B cell (primary cell): ENCODE measurements at regions not wholly inside any gene's neighbourhood (a gene's known extent, or its start where the extent isn't known, plus 50 kb on each side); places are given as distances from the start of the nearest gene placed in this dataset.

Source experiments
- ATAC-seq: fragments of 200-7000 bp; cut with Tn5 transposase; one replicate; pipeline ENCODE4 v1.10.0; 2021; ENCODE audit warnings: low read depth, mild to moderate bottlenecking, moderate number of reproducible peaks, moderate library complexity
- CTCF ChIA-PET: fragments of 350-600 bp; sonication (Branson Sonifier 250); formaldehyde crosslinking; loops from one replicate; lab custom pipeline; 2021; ENCODE audit warnings: antibody characterized with exemption, inconsistent platforms; lab: Charles Lee
- POLR2A ChIA-PET: fragments of 350-600 bp; sonication (Branson Sonifier 250); formaldehyde crosslinking; loops from one replicate; lab custom pipeline; 2021; ENCODE audit warnings: antibody characterized with exemption; lab: Charles Lee
- DNase-seq: peaks from one replicate; pipeline ENCODE4 v3.0.0; 2013
- H2AFZ ChIP-seq: 2 replicates; pipeline ENCODE4 v1.6.1; 2012; ENCODE audit warnings: mild to moderate bottlenecking, low read depth, low read length; ENCODE audit not compliant: insufficient read depth, poor library complexity, severe bottlenecking
- H3K27ac ChIP-seq, 2 donors: 1 replicate in 1 of 2; 2 replicates in 1 of 2; pipeline ENCODE4 v1.5.1; 2012 to 2013; ENCODE audit warnings: low read length in 2 of 2, mild to moderate bottlenecking in 2 of 2, moderate library complexity in 1 of 2
- H3K27me3 ChIP-seq, 4 experiments: fragments of 200-600 bp in 1 of 4; sonication (generic) in 1 of 4; replicated peaks in 1 of 4; 1 replicate in 2 of 4; 2 replicates in 2 of 4; pipeline versions ENCODE4 v1.6.1 to v1.7.0; 2013 to 2016; ENCODE audit warnings: low read length in 3 of 4, mild to moderate bottlenecking in 2 of 4, mixed read lengths in 1 of 4, moderate library complexity in 1 of 4; ENCODE audit not compliant: insufficient read depth in 4 of 4, control insufficient read depth in 3 of 4; ENCODE audit errors: control extremely low read depth in 1 of 4
- H3K36me3 ChIP-seq, 2 experiments: replicated peaks in 1 of 2; 1 replicate in 1 of 2; 2 replicates in 1 of 2; pipeline versions ENCODE4 v1.6.1 to v1.7.1; 2013; ENCODE audit warnings: low read length in 1 of 2; ENCODE audit not compliant: insufficient read depth in 2 of 2, control insufficient read depth in 1 of 2; ENCODE audit errors: control extremely low read depth in 1 of 2, extremely low read depth in 1 of 2
- H3K4me1 ChIP-seq, 2 donors: fragments of 200-600 bp in 1 of 2; sonication (generic) in 1 of 2; 1 replicate in 1 of 2; 2 replicates in 1 of 2; pipeline versions ENCODE4 v1.5.1 to v1.6.1; 2013 to 2017; ENCODE audit warnings: low read length in 2 of 2; ENCODE audit not compliant: control insufficient read depth in 2 of 2, insufficient read depth in 2 of 2
- H3K4me2 ChIP-seq: replicated peaks from 2 replicates; pipeline ENCODE3; 2012; ENCODE audit warnings: mild to moderate bottlenecking, low read depth, low read length; ENCODE audit not compliant: poor library complexity, severe bottlenecking
- H3K4me3 ChIP-seq, 5 experiments: fragments of 200-600 bp in 1 of 5; sonication (generic) in 1 of 5; 1 replicate in 3 of 5; 2 replicates in 2 of 5; pipeline versions ENCODE4 v1.5.1 to v1.7.0; 2011 to 2016; ENCODE audit warnings: low read length in 4 of 5, mild to moderate bottlenecking in 4 of 5, low read depth in 2 of 5, control low read depth in 1 of 5, moderate library complexity in 1 of 5; ENCODE audit not compliant: insufficient read depth in 1 of 5; ENCODE audit errors: control extremely low read depth in 1 of 5, extremely low read depth in 1 of 5
- H3K79me2 ChIP-seq: fragments of 200-600 bp; sonication (generic); one replicate; pipeline ENCODE4 v1.6.0; 2016; ENCODE audit warnings: low read length; ENCODE audit not compliant: control insufficient read depth, insufficient read depth
- H3K9ac ChIP-seq: fragments of 200-600 bp; sonication (generic); 2 replicates; pipeline ENCODE4 v1.6.1; 2017; ENCODE audit warnings: mild to moderate bottlenecking, low read length, moderate library complexity
- H3K9me3 ChIP-seq, 3 donors: one replicate each; pipeline versions ENCODE4 v1.6.1 to v1.7.1; 2013; ENCODE audit warnings: low read length in 2 of 3; ENCODE audit not compliant: control insufficient read depth in 2 of 3, insufficient read depth in 1 of 3; ENCODE audit errors: control extremely low read depth in 1 of 3
- H4K20me1 ChIP-seq: 2 replicates; pipeline ENCODE4 v1.6.0; 2012; ENCODE audit warnings: mild to moderate bottlenecking, low read length; ENCODE audit not compliant: insufficient read depth, control insufficient read depth, poor library complexity, severe bottlenecking
- H3K27ac Mint-ChIP-seq: one replicate; pipeline ENCODE4 v1.8.0; 2021; ENCODE audit warnings: mixed read lengths
- H3K27me3 Mint-ChIP-seq: one replicate; pipeline ENCODE4 v1.8.0; 2021; ENCODE audit warnings: mixed read lengths
- H3K4me1 Mint-ChIP-seq: one replicate; pipeline ENCODE4 v1.8.0; 2021; ENCODE audit warnings: mixed read lengths
- H3K4me3 Mint-ChIP-seq: one replicate; pipeline ENCODE4 v1.8.0; 2021; ENCODE audit warnings: mixed read lengths
- H3K9me3 Mint-ChIP-seq: one replicate; pipeline ENCODE4 v1.8.0; 2022; ENCODE audit warnings: mixed read lengths; ENCODE audit not compliant: insufficient read depth
- EZH2 ChIP-seq: IDR thresholded peaks from 2 replicates; pipeline ENCODE4 v1.6.1; 2012; ENCODE audit warnings: borderline replicate concordance, low read depth, mild to moderate bottlenecking, moderate library complexity, low read length; ENCODE audit not compliant: insufficient read depth, poor library complexity, severe bottlenecking
- WGBS: methylation state at CpG from one replicate; pipeline ENCODE4 v1.1.5; 2013; ENCODE audit warnings: missing lambda C conversion rate; ENCODE audit not compliant: insufficient coverage; 5-methylcytosine and 5-hydroxymethylcytosine counted together
- intact Hi-C: fragments of 100-400 bp; cut with micrococcal nuclease; formaldehyde crosslinking; loops from one replicate; pipeline ENCODE4 v1.10.0; 2022
- TF ChIP-seq, protein P1 (sequence below): fragments of 200-600 bp; IDR thresholded peaks from one replicate; pipeline ENCODE4 v1.8.0; 2022; ENCODE audit warnings: antibody characterized with exemption, mild to moderate bottlenecking

DNA sequence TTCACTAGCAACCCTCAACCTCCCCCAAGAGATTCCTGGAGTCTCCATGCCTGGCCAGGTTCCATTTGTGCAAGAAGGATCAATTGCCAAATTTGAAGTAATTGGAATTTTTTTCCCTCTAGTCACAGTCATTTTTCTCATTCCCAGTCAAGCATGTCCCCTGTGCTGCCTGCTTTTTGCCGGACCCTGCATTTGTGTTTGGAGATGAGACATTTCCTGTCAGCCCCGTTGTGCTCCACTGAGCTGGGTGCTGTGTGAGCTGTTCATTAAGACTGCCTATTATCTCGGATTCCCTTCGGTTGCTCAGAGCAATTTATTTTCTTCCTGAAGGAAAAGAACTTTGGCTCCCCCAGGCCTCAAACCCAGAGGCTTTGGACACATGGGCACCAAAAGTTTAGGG, 201.0 kb upstream of the NLRP1 start:
- Histone ChIP-seq H3K4me1 (no peaks in the 10 kb centered on the region), H3K27me3 (peaks cover 0 to 5% (median 2%) of the 10 kb centered on the region in 4 experiments), H3K4me2 (no peak overlapping the region), H3K9ac (no peak overlapping the region), H3K36me3 (no peaks in the 10 kb centered on the region), H4K20me1 (no peaks in the 10 kb centered on the region), H3K4me3 (no peak overlapping the region), H2AFZ (no peak overlapping the region), H3K9me3 (peaks cover 0 to 9% (median 0%) of the 10 kb centered on the region in 3 donors), H3K79me2 (no peaks in the 10 kb centered on the region), H3K27ac (no peak overlapping the region)
- Mint-ChIP-seq H3K4me1 (peaks cover 8% of the 10 kb centered on the region), H3K9me3 (peaks cover 4% of the 10 kb centered on the region), H3K27ac (no peak overlapping the region), H3K4me3 (no peak overlapping the region), H3K27me3 (peaks cover 28% of the 10 kb centered on the region)
- no peak for DNase-seq
- WGBS = 30% methylated on average over 4 of the region's 4 CpGs
- TF ChIP-seq EZH2 = no peak
- TF ChIP-seq, protein P1, sequence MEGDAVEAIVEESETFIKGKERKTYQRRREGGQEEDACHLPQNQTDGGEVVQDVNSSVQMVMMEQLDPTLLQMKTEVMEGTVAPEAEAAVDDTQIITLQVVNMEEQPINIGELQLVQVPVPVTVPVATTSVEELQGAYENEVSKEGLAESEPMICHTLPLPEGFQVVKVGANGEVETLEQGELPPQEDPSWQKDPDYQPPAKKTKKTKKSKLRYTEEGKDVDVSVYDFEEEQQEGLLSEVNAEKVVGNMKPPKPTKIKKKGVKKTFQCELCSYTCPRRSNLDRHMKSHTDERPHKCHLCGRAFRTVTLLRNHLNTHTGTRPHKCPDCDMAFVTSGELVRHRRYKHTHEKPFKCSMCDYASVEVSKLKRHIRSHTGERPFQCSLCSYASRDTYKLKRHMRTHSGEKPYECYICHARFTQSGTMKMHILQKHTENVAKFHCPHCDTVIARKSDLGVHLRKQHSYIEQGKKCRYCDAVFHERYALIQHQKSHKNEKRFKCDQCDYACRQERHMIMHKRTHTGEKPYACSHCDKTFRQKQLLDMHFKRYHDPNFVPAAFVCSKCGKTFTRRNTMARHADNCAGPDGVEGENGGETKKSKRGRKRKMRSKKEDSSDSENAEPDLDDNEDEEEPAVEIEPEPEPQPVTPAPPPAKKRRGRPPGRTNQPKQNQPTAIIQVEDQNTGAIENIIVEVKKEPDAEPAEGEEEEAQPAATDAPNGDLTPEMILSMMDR = no peak
- POLR2A ChIA-PET = no interaction called here
- ATAC-seq = no peak
- CTCF ChIA-PET = no interaction called here
- intact Hi-C loops = no loop called here

DNA sequence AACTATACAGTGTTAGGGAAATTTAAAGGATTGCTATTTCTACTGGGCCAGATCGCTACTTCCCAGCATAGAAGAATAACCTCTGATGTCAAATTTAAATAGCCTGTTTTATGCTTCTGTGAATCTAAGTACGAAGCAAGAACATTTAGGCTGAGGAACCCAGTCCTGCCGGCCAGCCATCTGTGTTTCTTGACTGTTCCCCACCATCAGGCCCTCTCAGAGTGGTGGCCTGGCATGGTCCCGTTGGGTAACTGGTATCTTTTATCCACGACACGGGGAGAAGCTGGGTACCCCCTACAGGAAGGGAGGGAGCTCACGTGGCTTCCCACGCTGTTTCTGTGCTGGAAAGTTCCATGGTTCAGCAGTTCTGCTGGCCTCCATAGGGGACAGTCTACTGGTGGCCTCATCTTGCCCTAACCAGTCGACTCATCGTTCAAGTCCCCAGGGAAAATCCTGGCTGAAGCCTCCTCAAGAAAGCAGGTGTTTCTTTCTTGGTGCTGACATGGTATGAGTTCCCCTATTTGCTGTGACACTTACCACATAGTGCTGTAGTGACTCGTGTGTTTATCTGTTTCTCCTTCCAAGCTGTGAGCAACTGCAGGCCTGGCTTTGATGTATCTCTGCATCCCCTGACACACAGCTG, 201.7 kb upstream of the NLRP1 start:
- Histone ChIP-seq H3K27me3 (peaks cover 0 to 10% (median 3%) of the 10 kb centered on the region in 4 experiments), H3K4me1 (no peaks in the 10 kb centered on the region), H3K4me2 (no peak overlapping the region), H3K27ac (no peak overlapping the region), H3K9ac (no peak overlapping the region), H3K36me3 (no peaks in the 10 kb centered on the region), H3K79me2 (no peaks in the 10 kb centered on the region), H3K9me3 (peaks cover 0 to 9% (median 0%) of the 10 kb centered on the region in 3 donors), H2AFZ (no peak overlapping the region), H3K4me3 (no peak overlapping the region), H4K20me1 (no peaks in the 10 kb centered on the region)
- 50% methylated on average over 11 of the region's 11 CpGs for WGBS
- POLR2A ChIA-PET = no interaction called here
- H3K4me3 Mint-ChIP-seq = no peak overlapping the region
- peak; percentile 8 for DNase-seq
- no peak overlapping the region for H3K27ac Mint-ChIP-seq
- TF ChIP-seq EZH2 = no peak
- TF ChIP-seq, protein P1 = no peak
- peaks cover 35% of the 10 kb centered on the region for H3K27me3 Mint-ChIP-seq
- H3K4me1 Mint-ChIP-seq = peaks cover 8% of the 10 kb centered on the region
- peak; percentile 28 for ATAC-seq
- intact Hi-C loops = no loop called here
- CTCF ChIA-PET = no interaction called here
- H3K9me3 Mint-ChIP-seq = peaks cover 4% of the 10 kb centered on the region
